ENCODE measurements at regions not wholly inside any gene's neighbourhood (a gene's known extent, or its start where the extent isn't known, plus 50 kb on each side); places are given as distances from the start of the nearest gene placed in this dataset.

- H3K36me3 ChIP-seq (ENCODE audit: insufficient read depth): no peaks in the 10 kb centered on the region
- H3F3A ChIP-seq (replicated peaks; ENCODE audit: low read depth): peaks cover 7% of the 10 kb centered on the region; the same call in 1 of the 2 replicates
- H3K27ac ChIP-seq (ENCODE audit: low read depth): no peak overlapping the region; the same call in 1 of the 2 replicates
- Mint-ChIP-seq H3K4me3 (no peak overlapping the region), H3K4me1 (peaks cover 48% of the 10 kb centered on the region), H3K9me3 (no peaks in the 10 kb centered on the region), H3K27me3 (ENCODE audit: insufficient read depth, low read depth, poor library complexity) (peaks cover 5% of the 10 kb centered on the region), H3K27ac (no peak overlapping the region), H3K36me3 (ENCODE audit: low read depth) (no peaks in the 10 kb centered on the region)
- peaks cover 98% of the 10 kb centered on the region for H3K79me2 ChIP-seq (replicated peaks; ENCODE audit: insufficient read depth)
- no peak overlapping the region for H2AFZ ChIP-seq
- no peak overlapping the region for H3K4me3 ChIP-seq
- no peak for TF ChIP-seq EZH2 (IDR thresholded peaks at IDR 0.05; ENCODE audit: low read depth, unreplicated experiment)
- TF ChIP-seq REST (IDR thresholded peaks at IDR 0.05; ENCODE audit: unreplicated experiment): no peak
- no peak for TF ChIP-seq ZNF331 (CRISPR knock-in tag; IDR thresholded peaks at IDR 0.05; ENCODE audit: low read depth)
- no peak for TF ChIP-seq EZH2phosphoT487 (IDR thresholded peaks at IDR 0.05; ENCODE audit: unreplicated experiment)
- no peak for TF ChIP-seq NANOG (IDR thresholded peaks at IDR 0.05; ENCODE audit: borderline replicate concordance)
- no peak for TF ChIP-seq JUNB (IDR thresholded peaks at IDR 0.05; ENCODE audit: unreplicated experiment)
- no peak for TF ChIP-seq CTCF (conservative IDR thresholded peaks at IDR 0.05; ENCODE audit: low read depth in 2 of 2)
- no peak for TF ChIP-seq POLR2AphosphoS5 (IDR thresholded peaks at IDR 0.05; ENCODE audit: low read depth)
- peaks cover 52% of the 10 kb centered on the region for H3K4me1 ChIP-seq (ENCODE audit: insufficient read depth)
- no peak for ATAC-seq
- H3K4me2 ChIP-seq: no peak overlapping the region
- H4K20me1 ChIP-seq (replicated peaks; ENCODE audit: insufficient read depth): 0 out of 2 replicates have a peak, but pooled peaks cover 6% of the 10 kb centered on the region
- no peak for DNase-seq (ENCODE audit: low spot score)
- no peaks in the 10 kb centered on the region for H3K27me3 ChIP-seq (ENCODE audit: insufficient read depth)
- H3K9me2 ChIP-seq (ENCODE audit: insufficient read depth): no peaks in the 10 kb centered on the region
These were observed 124.1 kb upstream of the DST start for GRCh38 chr6:56766806-56767178.

- Mint-ChIP-seq H3K36me3 (ENCODE audit: low read depth) (no peaks in the 10 kb centered on the region), H3K27ac (no peak overlapping the region), H3K4me1 (peaks cover 43% of the 10 kb centered on the region), H3K9me3 (no peaks in the 10 kb centered on the region), H3K4me3 (no peak overlapping the region), H3K27me3 (ENCODE audit: insufficient read depth, low read depth, poor library complexity) (peaks cover 5% of the 10 kb centered on the region)
- H4K20me1 ChIP-seq (replicated peaks; ENCODE audit: insufficient read depth): 0 out of 2 replicates have a peak, but pooled peaks cover 6% of the 10 kb centered on the region
- no peaks in the 10 kb centered on the region for H3K27me3 ChIP-seq (ENCODE audit: insufficient read depth)
- peaks cover 48% of the 10 kb centered on the region for H3K4me1 ChIP-seq (ENCODE audit: insufficient read depth)
- no peaks in the 10 kb centered on the region for H3K9me2 ChIP-seq (ENCODE audit: insufficient read depth)
- ATAC-seq (no peak), DNase-seq (ENCODE audit: low spot score) (no peak)
- peaks cover 98% of the 10 kb centered on the region for H3K79me2 ChIP-seq (replicated peaks; ENCODE audit: insufficient read depth)
- no peak overlapping the region; the same call in 1 of the 2 replicates for H3K27ac ChIP-seq (ENCODE audit: low read depth)
- peaks cover 7% of the 10 kb centered on the region; the same call in 1 of the 2 replicates for H3F3A ChIP-seq (replicated peaks; ENCODE audit: low read depth)
- no peaks in the 10 kb centered on the region for H3K36me3 ChIP-seq (ENCODE audit: insufficient read depth)
- H3K4me3 ChIP-seq: no peak overlapping the region
- no peak overlapping the region for H3K4me2 ChIP-seq
- no peak overlapping the region for H2AFZ ChIP-seq
- no peak for TF ChIP-seq ZNF114 (CRISPR knock-in tag; IDR thresholded peaks at IDR 0.05)
- TF ChIP-seq CTCF (conservative IDR thresholded peaks at IDR 0.05; ENCODE audit: low read depth in 2 of 2): no peak
These were observed 123.6 kb upstream of the DST start for GRCh38 chr6:56766139-56766805.

All from GM23338 (cell line).